Esophagus squamous epithelium (tissue), 5 donors: ENCODE measurements at regions not wholly inside any gene's neighbourhood (a gene's known extent, or its start where the extent isn't known, plus 50 kb on each side); places are given as distances from the start of the nearest gene placed in this dataset.

ENCODE experiments used
- DNase-seq: peaks from one replicate; lab custom pipeline; 2025; lab: John Stamatoyannopoulos, UW
- H3K27ac ChIP-seq, 4 donors: fragments of 200-600 bp; sonication (generic); one replicate each; pipeline ENCODE4 v1.5.1; 2016 to 2019; ENCODE audit warnings: mild to moderate bottlenecking in 1 of 4
- H3K27me3 ChIP-seq, 4 donors: fragments of 200-600 bp; sonication (generic); 1 replicate in 3 of 4; 2 replicates in 1 of 4; pipeline versions ENCODE4 v1.5.1 to v1.6.0; 2017 to 2021; ENCODE audit warnings: antibody characterized with exemption in 1 of 4
- H3K36me3 ChIP-seq, 3 donors: fragments of 200-600 bp; sonication (generic); one replicate each; pipeline ENCODE4 v1.5.1; 2016 to 2019
- H3K4me1 ChIP-seq, 3 donors: fragments of 200-600 bp; sonication (generic); one replicate each; pipeline ENCODE4 v1.5.1; 2017 to 2019
- H3K4me3 ChIP-seq, 4 donors: fragments of 200-600 bp; sonication (generic); 1 replicate in 3 of 4; 2 replicates in 1 of 4; pipeline ENCODE4 v1.5.1; 2016 to 2019; ENCODE audit warnings: mild to moderate bottlenecking in 2 of 4, moderate library complexity in 1 of 4
- H3K9me3 ChIP-seq, 3 donors: fragments of 200-600 bp; sonication (generic); one replicate each; pipeline ENCODE4 v1.5.1; 2016 to 2019
- CTCF ChIP-seq, 6 experiments: fragments of 450-650 bp in 4 of 6; fragments of 200-600 bp in 2 of 6; sonication (generic) in 2 of 6; IDR thresholded peaks; one replicate each; pipeline ENCODE4 v1.5.1; 2016 to 2019; ENCODE audit warnings: antibody characterized with exemption in 6 of 6, mild to moderate bottlenecking in 4 of 6, moderate library complexity in 4 of 6
- POLR2A ChIP-seq, 4 donors: fragments of 450-650 bp; IDR thresholded peaks; one replicate each; pipeline ENCODE4 v1.6.1; 2017; ENCODE audit warnings: antibody characterized with exemption in 4 of 4, mild to moderate bottlenecking in 4 of 4, moderate library complexity in 3 of 4
- WGBS, 2 donors: methylation state at CpG; one replicate each; pipeline ENCODE4 v1.1.5; 2018; 5-methylcytosine and 5-hydroxymethylcytosine counted together
- intact Hi-C: fragments of 100-400 bp; cut with DNase I; formaldehyde crosslinking; loops from one replicate; pipeline ENCODE4 v1.15.0; 2022
- donor health status: DM: yes; HTN: yes; CAD: no.

GRCh38 chr2:144290276-144290675 lies 229.6 kb downstream of the ZEB2 start:
- WGBS, 2 donors, result 89 to 100% methylated on average over 1 of the region's 1 CpG

GRCh38 chr2:144288438-144288837 lies 231.5 kb downstream of the ZEB2 start:
- Histone ChIP-seq H3K9me3 (no peaks in the 10 kb centered on the region), H3K4me1 (no peaks in the 10 kb centered on the region), H3K4me3 (no peak overlapping the region), H3K27me3 (no peaks in the 10 kb centered on the region), H3K27ac (no peak overlapping the region), H3K36me3 (no peaks in the 10 kb centered on the region)
- no peak for DNase-seq
- WGBS, 2 donors, result 70 to 75% methylated on average over 3 of the region's 3 CpGs
- intact Hi-C loops, result no loop called here
- TF ChIP-seq POLR2A (IDR thresholded peaks at IDR 0.05) (no peak), CTCF (IDR thresholded peaks at IDR 0.05) (no peak)

More at GRCh38 chr2:144290276-144290675, 229.6 kb downstream of the ZEB2 start:
- Histone ChIP-seq H3K9me3 (no peaks in the 10 kb centered on the region), H3K4me1 (no peaks in the 10 kb centered on the region), H3K27ac (no peak overlapping the region), H3K27me3 (no peaks in the 10 kb centered on the region), H3K4me3 (no peak overlapping the region), H3K36me3 (no peaks in the 10 kb centered on the region)
- DNase-seq, result no peak
- TF ChIP-seq POLR2A (IDR thresholded peaks at IDR 0.05) (no peak), CTCF (IDR thresholded peaks at IDR 0.05) (no peak)
- intact Hi-C loops, result no loop called here

GRCh38 chr2:144285324-144285723 lies 234.6 kb downstream of the ZEB2 start:
- Histone ChIP-seq H3K27ac (no peak overlapping the region), H3K4me3 (no peak overlapping the region), H3K27me3 (no peaks in the 10 kb centered on the region), H3K4me1 (no peaks in the 10 kb centered on the region), H3K36me3 (no peaks in the 10 kb centered on the region), H3K9me3 (no peaks in the 10 kb centered on the region)
- no peak for DNase-seq
- intact Hi-C loops, result no loop called here
- TF ChIP-seq POLR2A (IDR thresholded peaks at IDR 0.05), result no peak
- no peak for TF ChIP-seq CTCF (IDR thresholded peaks at IDR 0.05)

GRCh38 chr2:144281476-144281875 lies 238.4 kb downstream of the ZEB2 start:
- Histone ChIP-seq H3K4me1 (no peaks in the 10 kb centered on the region), H3K27me3 (no peaks in the 10 kb centered on the region), H3K4me3 (no peak overlapping the region), H3K36me3 (no peaks in the 10 kb centered on the region), H3K9me3 (no peaks in the 10 kb centered on the region), H3K27ac (no peak overlapping the region)
- intact Hi-C loops, result no loop called here
- DNase-seq, result no peak
- TF ChIP-seq CTCF (IDR thresholded peaks at IDR 0.05) (no peak), POLR2A (IDR thresholded peaks at IDR 0.05) (no peak)

GRCh38 chr2:144280009-144280408 lies 239.9 kb downstream of the ZEB2 start:
- Histone ChIP-seq H3K4me1 (no peaks in the 10 kb centered on the region), H3K4me3 (no peak overlapping the region), H3K9me3 (no peaks in the 10 kb centered on the region), H3K27ac (no peak overlapping the region), H3K27me3 (no peaks in the 10 kb centered on the region), H3K36me3 (no peaks in the 10 kb centered on the region)
- intact Hi-C loops, result no loop called here
- TF ChIP-seq CTCF (IDR thresholded peaks at IDR 0.05) (no peak), POLR2A (IDR thresholded peaks at IDR 0.05) (no peak)
- 73 to 82% methylated on average over 2 of the region's 2 CpGs for WGBS, 2 donors
- no peak for DNase-seq
